HG02885 (cell line): ENCODE measurements at regions not wholly inside any gene's neighbourhood (a gene's known extent, or its start where the extent isn't known, plus 50 kb on each side); places are given as distances from the start of the nearest gene placed in this dataset.
"Not testable (repeated sequence)": the region's sequence is repeated elsewhere in the genome, so short reads cannot be mapped to it uniquely, and the experiment has no call there.

ENCODE experiments used
- ATAC-seq: cut with Tn5 transposase; IDR thresholded peaks from one replicate; pipeline ENCODE4 v1.9.1; 2021; ENCODE audit warnings: mild to moderate bottlenecking; ENCODE audit not compliant: unreplicated experiment, poor library complexity

DNA sequence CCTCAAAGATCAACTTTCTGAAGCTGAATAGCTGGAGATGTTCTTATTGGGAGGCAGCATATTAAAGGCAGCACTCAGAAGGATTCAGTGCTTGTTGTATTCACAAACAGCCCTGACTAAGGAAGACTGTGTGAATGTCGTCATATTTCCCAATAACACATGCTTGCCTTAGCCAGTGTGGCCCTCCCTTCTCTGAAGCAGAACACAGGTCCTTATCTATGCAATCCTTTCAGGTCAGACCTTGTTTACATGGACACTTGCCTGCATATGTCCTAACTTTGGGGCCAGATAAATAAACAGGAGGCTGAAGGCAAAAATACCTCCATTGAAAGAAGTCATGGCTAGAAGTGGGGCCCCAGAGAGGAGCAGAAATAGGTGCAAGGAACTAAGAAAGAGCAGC lies 97.2 kb downstream of the SLC4A3 start:
- no peak for ATAC-seq

DNA sequence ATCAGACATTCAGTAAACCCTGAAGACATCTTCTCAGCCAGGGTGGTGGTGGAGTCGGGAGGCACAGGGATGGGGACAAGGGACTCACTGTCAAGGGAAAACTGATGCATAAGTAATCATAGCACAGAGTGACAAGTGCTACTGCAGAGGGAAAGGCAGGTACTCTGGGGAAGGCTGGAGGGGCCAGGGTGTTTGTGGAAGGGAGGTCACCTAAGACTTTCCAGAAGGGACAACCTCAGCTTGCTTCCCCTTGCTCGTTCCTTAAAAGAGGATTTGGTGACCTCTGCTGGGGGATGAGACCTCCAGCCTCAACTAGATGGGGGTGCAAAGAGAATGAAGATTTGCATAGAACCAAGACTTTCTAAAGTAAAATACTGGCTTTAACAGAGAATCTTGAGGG lies 99.5 kb downstream of the SLC4A3 start:
- no peak for ATAC-seq

DNA sequence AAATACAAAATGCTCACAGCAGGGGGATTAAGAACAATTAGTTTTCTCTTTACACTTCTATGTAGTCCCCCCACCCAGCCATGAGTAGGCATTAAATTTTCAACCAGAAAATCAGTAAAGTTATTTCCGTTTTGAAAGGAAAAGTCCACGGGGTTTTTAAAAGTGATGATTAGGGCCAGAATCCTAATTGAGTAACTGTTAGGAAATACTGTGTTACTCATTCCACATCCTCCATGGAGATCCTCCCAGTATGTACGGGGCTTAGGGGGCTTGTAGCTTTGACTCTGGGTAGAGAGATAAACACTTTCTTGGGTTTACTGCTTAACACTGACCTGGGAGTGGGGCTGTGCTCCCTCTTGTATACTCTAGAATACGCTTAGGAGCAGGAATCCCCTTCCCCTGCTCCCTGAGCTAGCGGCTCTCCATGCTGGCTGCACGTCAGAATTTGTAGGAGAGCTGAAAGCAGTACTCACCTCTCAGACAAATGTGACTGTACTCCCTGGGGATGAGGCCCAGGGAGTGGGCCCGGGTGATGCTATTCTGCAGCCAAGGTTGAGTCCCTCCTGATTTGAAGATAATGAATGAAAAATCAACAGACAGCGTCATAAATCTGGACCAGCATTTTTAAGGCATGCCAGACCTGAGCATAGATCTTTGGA lies 100.5 kb downstream of the SLC4A3 start:
- no peak for ATAC-seq

DNA sequence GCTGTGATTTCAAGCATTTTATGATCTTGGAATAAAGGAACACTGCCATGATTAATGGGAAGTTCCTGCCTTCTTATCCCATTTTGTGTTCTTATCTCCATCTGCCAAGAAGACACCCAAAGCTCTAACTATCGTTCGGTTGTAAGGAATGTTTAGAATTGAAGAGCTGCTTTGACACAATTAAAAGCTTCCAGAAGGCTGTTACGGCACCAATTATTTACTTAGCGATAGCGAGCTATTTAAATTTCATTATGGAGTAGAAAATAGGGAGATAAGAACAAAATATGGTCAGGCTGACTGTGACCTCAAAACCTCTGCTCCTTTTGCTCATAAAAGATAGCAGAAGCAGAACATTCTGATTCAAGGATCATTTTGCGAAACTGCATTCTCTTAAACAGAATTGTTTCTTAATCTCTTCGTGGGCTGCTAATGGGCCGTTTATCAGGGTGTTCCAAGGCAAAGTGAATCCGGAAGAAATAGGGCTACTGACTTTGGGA lies 101.6 kb downstream of the SLC4A3 start:
- no peak for ATAC-seq

DNA sequence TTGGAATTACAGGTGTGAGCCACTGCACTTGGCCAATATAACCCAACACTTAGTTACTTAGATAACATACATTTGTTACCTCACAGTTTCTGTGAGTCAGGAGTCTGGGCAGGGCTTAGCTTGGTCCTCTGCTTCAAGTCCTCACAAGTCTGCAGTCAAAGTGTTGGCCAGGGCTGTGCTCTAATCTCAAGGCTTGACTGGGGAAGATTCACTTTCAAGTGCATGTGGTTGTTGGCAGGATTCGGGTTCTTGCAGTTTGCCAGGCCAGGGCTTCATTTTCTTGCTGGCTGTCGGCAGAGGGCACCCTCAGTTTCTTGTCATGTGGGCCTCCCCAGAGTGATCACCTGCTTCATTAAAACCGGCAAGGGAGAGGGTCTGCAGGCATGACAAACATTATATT lies 103.7 kb downstream of the SLC4A3 start:
- ATAC-seq, result no peak

DNA sequence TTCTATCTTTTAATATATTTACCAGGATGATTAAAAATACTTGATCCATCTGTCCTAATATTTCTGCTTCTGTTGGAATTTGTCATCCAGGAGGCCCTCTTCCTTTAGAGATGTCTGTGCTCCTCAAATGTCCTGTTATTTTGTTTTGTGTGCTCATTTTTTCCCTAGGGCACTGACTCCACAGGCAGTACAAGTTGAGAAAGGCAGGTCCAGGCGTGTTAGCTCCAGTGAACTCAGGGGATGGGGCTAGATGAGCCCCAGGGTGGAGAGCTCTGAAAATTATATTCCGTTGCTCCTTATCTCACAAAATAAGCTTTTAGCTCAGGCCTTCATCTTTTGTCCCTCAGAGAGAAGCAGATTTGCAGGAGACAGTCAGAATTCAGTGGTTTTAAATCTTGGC lies 105.7 kb downstream of the SLC4A3 start:
- no peak for ATAC-seq

DNA sequence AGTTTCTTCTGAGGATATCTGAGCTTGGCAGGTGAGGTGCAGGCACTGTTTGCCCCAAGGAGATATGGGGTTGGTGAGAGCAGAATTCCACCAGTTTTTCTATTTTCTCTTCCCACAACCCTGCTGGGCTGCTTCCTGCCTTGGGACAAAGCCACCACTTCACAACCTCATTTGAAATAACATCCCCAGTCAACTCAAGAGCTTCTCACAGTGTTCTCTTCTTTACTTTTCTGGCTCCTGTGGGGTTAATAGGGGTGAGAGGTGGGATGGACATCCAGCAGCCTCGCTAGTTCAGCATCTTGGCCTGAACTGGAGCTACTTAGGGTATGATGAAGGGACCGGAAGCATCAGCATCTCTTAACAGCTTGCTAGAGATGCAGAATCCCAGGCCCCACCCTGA lies 106.3 kb downstream of the SLC4A3 start:
- no peak for ATAC-seq

DNA sequence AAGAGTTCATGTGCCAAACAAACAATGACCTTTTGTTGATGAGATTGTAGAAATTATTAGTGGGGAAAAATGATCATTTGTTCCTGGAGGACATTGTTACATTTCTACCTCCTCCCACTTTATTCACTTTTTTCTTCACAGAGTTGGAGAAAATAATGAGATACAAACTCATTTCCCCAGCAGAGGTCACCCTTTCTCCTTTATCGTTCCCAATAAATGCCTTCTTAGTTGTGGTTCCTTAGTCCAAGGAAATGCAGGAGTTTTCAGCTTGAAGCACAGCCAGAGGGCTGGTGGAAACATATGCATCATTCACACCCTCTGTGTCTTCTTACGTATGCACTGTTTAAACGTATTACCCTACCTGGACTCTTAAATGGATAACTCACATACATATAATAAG lies 108.8 kb downstream of the SLC4A3 start:
- ATAC-seq, result no peak

DNA sequence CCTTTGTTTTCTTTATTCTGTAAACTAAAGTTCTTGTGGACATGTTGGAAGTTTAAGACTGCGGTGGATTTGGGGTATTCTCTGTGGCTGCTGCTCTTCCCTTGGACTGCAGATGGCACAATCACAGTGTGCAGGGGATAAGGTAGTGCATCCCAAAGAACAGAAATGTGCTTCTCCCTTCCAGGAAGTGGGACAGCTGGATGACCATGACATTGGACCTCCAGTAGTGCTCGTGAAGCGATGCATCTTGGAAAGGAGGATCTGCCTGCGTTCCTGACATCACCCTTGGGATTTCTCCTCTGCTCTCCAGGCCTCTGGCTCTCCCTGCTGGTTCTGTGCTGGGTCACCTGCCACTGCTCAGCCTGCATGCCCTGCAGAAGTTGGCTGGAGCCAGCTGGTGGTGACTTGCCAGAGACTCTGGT lies 109.9 kb downstream of the SLC4A3 start:
- no peak for ATAC-seq

DNA sequence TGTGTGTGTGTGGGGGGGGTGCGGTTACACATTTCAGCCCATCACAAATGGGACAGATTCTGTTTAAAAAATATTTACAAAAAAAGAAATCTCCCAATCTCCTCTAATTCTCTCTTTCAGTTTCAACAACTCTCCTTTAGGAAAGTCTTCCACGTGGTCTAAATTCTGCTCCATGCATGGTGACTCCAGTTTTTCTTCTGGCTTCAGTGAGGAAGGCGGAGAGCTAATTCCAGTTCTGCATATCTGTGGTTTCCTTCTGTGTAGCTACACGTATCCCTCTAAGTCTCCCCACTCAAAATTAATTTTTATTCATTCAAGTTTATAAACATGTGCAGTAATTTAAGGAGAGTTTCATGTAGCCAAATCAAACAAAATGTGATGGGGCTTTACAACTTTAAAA lies 111.6 kb downstream of the SLC4A3 start:
- ATAC-seq, result no peak

DNA sequence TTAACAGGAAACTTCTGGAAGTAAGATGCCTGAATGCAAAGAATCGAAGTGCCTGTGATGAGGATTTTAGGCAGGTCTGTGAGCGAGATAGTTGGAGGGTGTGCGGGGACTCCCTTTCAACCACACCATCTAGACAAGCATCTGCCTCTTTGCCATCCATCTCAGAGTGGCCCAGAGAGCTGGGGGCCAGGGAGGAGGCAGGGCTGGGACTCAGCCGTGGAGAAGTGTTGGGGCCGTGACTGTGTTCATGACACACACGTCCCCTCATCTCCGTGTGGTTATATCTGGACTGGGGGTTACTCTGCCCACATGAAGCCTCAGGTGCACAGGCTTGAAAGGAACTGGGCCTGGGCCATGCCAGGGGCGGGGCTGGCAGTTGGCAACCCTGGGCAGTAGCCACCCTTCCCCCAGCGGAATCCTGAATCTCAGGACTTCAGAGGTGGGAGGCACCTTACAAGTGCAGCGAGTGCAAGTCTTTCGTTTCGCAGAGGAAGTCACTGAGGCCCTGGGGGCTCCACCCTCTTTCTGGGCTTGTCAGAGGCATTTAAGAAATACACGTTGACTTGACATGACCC lies 112.5 kb downstream of the SLC4A3 start:
- no peak for ATAC-seq

DNA sequence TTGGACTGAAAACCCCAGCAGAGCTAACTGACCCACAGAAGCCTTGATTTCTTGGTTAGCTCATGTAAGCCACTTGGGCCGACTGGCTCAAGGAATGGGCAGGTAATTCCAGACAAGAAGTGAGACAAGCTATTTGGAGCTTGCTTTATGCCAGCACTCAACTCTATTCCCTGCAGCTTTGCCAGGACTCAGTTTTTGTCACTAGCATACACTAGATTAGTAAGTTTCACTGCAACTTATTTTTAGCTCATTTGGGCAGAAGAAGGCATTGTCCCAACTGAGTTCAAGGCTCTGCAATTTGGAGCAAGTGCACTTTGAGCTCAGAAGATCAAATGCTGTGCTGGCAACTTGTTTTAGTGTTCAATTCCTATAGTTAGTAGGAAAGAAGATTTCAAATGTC lies 116.1 kb downstream of the SLC4A3 start:
- no peak for ATAC-seq

DNA sequence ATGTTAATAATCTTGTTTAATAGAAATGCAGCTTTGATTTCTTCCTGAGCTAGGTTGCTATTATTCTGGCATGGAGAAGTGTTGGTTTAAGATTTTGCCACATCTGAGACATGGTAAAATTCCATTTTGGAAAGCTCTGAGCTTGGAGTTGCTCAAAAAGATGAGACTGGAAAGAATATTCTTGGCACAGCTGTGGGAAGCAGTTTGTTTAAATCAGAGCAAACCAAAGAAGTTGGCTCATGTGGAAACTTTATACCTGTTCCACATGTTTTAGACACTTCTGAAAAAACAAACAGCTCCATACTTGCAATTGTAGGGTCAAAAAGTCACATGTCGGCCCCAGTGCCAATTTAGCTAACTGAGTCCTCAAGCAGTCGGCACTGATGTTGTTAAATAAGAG lies 116.6 kb downstream of the SLC4A3 start:
- ATAC-seq, result no peak

DNA sequence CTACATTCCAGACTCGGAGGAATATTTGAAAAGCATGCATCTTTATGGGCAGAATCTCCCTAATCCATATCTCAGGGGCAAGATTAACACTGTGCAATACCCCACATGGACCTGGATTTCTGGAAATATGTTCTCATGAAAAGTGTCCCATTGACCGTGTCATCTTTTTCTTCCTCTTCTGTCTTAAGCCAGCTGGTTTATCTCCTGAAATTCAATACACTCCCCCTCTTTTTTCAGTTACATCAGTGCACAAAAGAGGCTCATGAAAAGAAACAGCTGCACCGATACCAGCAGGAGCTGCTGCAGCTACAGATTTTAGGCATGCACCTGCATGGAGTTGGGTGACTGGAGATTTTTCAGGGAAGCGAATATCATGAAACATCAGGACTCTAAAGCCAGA lies 117.2 kb downstream of the SLC4A3 start:
- no peak for ATAC-seq

DNA sequence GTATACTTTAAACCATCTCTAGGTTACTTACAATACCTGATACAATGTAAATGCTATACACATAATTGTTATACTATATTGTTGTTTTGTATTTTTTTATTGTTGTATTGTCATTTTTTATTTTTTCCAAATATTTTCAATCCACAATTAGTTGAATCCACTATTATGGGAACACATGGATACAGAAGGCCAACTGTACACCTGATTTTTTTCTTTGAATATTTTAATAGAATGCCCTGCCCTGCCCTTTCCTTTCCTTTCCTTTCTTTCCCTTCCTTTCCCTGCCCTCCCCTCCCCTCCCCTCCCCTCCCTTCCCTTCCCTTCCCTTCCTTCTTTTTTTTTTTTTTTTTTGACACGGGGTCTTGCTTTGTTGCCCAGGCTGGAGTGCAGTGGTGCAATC lies 120.2 kb downstream of the SLC4A3 start:
- no peak for ATAC-seq

DNA sequence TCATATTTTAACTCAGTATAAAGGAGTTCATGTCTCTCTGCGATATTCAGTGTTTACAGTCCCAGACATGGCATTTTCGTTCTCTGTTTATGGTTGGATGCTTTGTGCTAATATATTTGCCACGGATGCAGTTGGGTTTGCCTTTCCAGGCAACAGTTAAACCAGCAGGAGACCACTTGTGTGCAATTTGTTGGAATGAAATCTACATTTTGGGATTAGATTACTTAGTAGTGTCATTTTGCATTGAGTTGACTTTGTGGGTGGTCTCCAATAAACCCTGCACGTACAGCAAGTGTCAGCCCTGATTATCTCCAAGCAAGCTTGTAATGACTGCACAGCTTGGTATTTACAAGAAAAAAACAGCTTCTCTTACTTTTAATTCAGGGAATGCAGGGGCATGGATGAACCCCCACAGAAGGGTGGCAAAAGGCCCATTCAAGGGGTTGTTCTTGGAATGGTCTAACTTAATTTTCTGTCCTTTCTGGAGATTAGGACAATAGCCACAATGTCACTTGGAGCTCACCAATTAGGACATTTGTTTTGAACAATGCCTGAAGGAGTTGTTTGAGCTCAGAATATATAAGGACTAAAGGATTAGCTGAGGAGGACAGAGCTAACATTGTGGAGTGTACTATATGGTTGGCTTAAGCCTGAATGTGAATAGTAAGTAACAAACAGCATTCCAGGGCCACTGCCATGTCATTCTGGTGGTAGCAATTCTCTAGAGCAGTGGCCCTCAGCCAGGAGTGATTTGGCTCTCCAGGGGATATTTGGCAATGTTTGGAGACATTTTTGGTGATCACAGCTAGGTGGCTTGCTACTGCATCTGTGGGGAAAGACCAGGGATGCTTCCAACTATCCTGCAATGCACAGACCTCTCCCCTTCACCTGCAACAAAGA lies 121.5 kb downstream of the SLC4A3 start:
- ATAC-seq, result no peak

DNA sequence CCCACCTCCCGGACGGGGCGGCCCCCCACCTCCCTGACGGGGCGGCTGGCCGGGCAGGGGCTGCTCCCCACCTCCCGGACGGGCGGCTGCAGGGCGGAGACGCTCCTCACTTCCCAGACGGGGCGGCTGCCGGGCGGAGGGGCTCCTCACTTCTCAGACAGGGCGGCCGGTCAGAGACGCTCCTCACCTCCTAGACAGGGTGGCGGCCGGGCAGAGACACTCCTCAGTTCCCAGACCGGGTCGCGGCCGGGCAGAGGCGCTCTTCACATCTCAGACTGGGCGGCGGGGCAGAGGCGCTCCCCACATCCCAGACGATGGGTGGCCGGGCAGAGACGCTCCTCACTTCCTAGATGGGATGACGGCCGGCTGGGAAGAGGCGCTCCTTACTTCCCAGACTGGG lies 123.7 kb downstream of the SLC4A3 start:
- ATAC-seq, result not testable (repeated sequence)

DNA sequence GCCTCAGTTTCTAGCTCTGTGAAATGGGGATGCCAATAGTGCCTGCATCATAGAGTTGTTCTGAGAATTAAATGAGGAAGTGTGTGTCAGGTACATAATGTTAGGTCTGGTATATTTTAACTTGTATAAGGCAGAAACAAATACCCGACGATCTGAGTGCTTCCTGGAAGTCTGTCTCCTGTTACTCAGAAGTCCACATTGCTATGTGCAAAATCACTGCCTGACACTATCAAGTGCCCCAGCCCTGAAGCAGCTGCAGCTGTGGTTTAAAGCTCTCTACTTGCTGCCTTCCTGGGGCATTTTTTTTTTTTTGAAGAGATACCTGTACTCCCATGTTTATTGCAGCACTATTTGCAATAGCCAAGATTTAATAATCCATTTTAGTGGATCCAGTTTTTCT lies 125.3 kb downstream of the SLC4A3 start:
- ATAC-seq, result no peak

DNA sequence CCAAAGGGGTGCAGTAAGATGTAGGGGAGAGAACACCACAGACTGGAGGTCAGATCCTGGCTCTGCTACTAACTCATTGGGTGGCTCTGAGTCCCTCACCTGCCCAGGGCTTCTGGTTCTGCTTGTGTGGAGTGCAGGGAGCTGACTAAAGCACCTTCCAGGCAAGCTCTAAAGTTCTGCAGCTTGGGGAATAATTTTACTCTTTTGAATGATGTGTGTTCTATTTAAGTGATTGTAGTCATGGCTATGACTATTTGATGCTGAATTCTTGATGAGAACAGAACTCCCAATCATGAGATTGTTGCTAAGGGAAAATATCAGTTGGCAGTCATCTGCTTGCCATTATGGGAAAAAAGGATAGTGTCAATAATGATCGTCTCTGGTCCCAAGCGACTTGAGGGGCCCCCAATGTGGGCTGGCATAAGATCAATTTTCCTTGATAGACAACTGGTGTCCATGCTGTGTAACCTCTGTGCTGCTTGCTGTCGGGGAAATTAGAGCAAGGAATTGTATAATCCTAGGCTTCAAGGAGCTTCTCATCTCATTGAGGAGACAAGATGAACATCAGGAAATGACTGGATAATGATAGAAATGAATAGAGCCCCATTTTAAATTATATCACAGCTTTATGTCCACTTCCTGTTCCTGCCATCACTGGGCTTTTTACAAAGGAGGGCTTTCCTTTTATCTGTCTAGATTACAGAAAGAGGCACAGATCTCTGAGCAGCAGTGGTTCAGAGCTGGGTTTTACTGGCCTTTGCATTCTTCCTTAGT lies 131.7 kb downstream of the SLC4A3 start:
- ATAC-seq, result no peak

DNA sequence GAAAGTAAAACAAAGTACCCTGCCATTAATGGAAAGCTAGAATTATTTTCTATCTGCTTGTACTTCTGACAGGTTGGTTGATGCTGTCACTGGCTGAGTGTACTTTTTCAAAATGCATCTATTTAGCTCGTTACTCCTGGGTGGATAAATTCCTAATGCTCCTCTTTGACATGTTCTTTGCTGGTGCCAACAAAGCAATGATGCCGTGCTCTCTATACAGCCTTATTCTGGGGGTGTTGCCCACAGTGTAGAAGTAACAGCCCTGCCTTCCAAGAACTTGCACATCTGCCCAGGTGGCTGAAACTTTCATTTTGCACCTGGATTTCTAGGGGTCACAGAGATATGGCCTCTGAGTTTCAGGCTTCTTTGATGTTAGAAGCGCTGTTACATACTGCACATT lies 132.4 kb downstream of the SLC4A3 start:
- ATAC-seq, result no peak
